ENCODE measurements at regions not wholly inside any gene's neighbourhood (a gene's known extent, or its start where the extent isn't known, plus 50 kb on each side); places are given as distances from the start of the nearest gene placed in this dataset.

DNA sequence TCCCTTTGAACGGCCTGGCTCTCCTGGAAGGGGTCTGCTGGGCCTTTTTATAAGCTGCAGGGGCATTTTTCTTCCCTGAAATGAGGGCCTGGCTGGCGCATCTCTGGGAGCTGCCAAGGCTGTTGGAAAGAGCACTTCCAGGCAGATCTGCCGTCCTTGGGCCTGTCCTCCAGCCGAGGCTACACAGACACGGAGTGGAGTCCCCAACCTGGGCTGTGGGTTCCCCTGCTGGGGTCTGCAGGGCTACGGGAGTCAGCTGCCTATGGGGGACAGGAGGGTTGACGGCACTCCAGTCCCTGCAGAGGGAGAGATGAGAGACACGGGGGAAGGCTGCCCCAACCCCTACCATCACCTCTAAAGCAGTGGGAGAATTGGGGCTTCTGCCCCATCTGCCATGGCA lies 606.6 kb downstream of the TBC1D22A start:
- Histone ChIP-seq H3K27me3 (ENCODE audit: control insufficient read depth, insufficient read depth, low read length) (no peaks in the 10 kb centered on the region), H3K36me3 (replicated peaks; ENCODE audit: control insufficient read depth, insufficient read depth, low read length) (no peaks in the 10 kb centered on the region), H3K4me3 (ENCODE audit: insufficient read depth, low read depth, low read length) (no peak overlapping the region)
- no peak for DNase-seq

DNA sequence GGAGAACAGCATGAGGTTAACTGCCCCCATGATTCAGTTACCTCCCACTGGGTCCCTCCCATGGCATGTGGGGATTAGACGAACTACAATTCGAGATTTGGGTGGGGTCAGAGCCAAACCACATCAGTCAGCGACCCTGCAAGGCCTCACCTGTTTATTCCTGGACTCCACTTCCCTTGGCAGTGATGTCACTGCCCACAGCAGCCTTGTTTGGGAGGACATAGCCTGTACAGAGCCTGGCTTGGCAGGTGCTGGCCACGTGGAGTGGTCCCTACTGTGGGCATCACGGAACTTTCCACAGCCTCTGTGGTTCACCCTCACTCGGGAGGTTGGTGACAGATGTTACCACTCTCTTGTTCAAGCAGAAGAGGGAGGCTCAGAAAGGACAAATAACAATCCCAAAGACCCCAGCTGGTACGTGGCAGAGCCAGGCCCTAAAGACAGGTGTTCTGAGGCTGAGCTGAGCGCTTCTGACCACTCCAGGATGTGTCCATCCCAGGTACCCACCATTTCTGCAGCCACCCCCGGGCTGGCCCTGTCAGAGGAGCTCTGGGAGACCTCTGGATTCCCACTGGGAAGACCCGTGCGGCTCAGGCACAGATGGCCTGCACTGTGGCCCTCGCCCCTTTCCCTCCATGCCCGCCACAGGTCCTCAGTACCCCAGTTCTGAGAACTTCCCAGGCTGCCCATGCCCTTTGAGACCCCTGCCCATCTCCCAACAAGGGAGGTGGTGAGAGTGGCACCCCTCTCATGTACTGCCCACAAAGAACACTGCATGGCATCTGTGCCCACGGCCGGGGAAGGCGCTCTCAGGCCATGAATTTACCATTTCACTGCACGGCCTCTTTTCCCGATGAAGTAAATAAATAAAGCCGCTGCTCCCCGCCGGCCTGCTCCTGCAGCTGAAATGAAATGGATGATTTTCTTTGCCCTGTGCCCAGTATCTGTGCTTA lies 605.8 kb downstream of the TBC1D22A start:
- Histone ChIP-seq H3K4me3 (ENCODE audit: insufficient read depth, low read depth, low read length) (no peak overlapping the region), H3K27me3 (ENCODE audit: control insufficient read depth, insufficient read depth, low read length) (no peaks in the 10 kb centered on the region), H3K36me3 (replicated peaks; ENCODE audit: control insufficient read depth, insufficient read depth, low read length) (no peaks in the 10 kb centered on the region)
- DNase-seq, result no peak

DNA sequence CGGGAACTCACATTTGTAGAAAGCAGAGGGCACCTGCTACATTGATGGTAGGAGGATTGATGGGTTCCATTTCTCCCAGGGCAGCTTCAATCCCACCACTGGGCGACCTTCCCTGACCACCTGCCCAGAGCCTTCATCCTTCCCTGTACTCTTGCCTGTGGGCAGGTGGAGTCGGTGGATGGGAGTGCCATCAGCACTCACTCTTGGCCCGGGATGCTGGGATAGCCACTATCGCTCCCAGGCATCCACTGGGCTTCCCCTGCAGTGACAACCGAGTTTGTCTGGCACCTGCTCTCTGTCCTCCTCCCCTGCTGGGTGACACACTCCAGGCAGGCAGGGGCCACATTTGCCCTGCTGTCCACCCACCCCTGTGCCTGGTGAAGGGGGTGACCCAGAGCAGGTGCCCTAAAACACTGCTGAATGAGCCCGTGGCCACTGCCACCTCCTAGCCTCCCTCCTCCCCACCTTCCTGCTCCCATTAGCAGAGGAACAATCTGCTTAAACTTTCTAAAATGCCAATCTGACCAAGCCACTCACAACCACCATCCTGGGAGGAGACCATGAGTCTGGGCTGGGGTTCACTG lies 604.7 kb downstream of the TBC1D22A start:
- no peak for DNase-seq

DNA sequence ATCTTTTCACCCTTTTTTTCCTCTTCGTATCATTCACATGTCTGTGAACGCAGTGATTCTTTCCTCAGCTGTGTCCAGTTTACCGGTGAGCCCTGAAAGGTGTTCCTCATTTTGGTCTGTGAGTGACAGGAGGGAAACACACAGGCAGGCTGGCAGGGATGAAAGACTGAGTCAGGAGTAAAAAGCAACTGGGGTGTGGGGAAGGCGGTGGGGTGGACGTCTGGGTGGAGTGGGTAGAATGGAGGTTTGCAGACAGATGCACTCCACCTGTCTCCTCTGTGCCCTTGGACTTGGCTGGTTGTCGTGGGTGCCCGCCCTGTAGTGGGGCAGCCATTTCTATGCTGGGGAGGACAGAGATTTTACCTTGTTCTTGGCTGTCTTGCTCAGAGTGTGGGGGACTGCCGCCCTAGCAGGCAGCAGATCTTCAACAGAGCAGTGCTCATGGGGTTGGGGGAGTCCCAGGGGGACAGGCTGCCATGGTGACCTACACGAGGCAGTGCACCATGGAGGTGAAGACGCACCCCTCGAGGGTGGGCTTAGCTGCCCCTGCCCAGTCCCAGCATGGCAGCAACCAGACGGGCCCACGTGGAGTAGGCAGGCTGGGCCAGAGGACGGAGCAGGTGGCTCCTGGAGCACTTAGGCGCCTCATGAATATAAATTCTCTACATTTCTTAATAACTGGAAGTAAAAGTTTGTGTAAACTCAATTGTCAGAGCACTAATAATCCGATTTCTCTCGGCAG lies 603.7 kb downstream of the TBC1D22A start:
- H3K27me3 ChIP-seq (ENCODE audit: control insufficient read depth, insufficient read depth, low read length), result no peaks in the 10 kb centered on the region
- no peak for DNase-seq
- H3K36me3 ChIP-seq (replicated peaks; ENCODE audit: control insufficient read depth, insufficient read depth, low read length), result no peaks in the 10 kb centered on the region
- H3K4me3 ChIP-seq (ENCODE audit: insufficient read depth, low read depth, low read length), result no peak overlapping the region

More for the DNA sequence above, 604.7 kb downstream of the TBC1D22A start:
- H3K27me3 ChIP-seq (ENCODE audit: control insufficient read depth, insufficient read depth, low read length), result no peaks in the 10 kb centered on the region
- no peak overlapping the region for H3K4me3 ChIP-seq (ENCODE audit: insufficient read depth, low read depth, low read length)
- H3K36me3 ChIP-seq (replicated peaks; ENCODE audit: control insufficient read depth, insufficient read depth, low read length), result no peaks in the 10 kb centered on the region

DNA sequence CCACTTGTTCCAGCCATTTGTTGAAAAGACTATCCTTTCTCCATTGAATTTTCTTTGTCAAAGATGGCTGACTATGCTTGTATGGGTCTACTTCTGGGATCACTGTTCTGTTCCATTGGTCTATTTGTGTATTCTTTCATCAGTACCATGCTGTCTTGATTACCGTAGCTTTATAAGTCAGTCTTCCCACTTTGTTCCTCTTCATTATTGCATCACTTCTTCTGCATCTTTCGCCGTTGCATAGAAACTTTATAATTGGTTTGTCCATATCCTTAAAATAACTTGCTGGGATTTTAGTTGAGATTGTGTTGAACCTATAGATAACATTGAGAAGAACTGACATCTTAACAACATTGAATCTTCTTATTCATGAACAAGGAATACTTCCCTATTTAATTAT lies 598.8 kb downstream of the TBC1D22A start:
- H3K4me3 ChIP-seq (ENCODE audit: insufficient read depth, low read depth, low read length), result no peak overlapping the region
- no peaks in the 10 kb centered on the region for H3K36me3 ChIP-seq (replicated peaks; ENCODE audit: control insufficient read depth, insufficient read depth, low read length)
- DNase-seq, result no peak
- no peaks in the 10 kb centered on the region for H3K27me3 ChIP-seq (ENCODE audit: control insufficient read depth, insufficient read depth, low read length)

DNA sequence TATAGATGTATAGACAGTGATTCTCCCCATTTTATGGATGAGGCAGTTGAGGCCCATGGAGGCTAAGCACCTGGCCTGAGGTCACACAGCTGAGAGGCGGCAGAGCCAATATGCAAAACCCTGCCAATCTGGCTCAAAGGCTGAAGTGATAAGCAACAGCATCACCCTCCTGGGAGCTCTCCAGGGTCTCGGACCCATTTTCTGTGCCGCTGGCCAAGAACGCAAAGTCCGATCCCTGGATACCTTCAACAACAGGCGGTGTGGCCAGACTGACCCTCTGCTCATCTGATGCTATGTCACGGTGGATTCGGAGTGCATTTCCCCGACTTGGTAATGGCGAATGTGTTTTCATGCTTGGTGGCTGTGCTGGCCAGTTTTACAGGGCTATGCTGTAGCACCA lies 595.0 kb downstream of the TBC1D22A start:
- Histone ChIP-seq H3K36me3 (replicated peaks; ENCODE audit: control insufficient read depth, insufficient read depth, low read length) (no peaks in the 10 kb centered on the region), H3K4me3 (ENCODE audit: insufficient read depth, low read depth, low read length) (no peak overlapping the region)
- DNase-seq, result no peak

DNA sequence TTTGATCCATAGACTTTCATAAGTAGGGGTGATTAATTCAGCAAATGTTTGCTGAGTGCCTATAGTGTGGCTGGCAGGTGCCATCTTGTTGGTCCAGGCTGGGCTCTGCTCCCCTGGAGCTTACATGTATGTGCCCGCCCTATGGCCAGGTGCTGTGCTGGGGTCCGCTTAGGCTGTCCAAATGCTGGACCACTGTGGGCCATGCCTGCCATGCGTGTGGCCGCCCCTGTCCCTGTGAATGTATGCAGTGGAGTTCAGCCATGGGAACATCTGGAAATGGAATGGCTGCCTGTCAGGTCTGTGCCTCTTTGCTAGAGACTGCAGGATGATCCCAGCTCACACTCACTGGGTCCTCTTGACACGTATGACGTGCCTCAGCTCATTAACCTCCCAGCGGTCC lies 594.6 kb downstream of the TBC1D22A start:
- no peak for DNase-seq
- Histone ChIP-seq H3K27me3 (ENCODE audit: control insufficient read depth, insufficient read depth, low read length) (no peaks in the 10 kb centered on the region), H3K36me3 (replicated peaks; ENCODE audit: control insufficient read depth, insufficient read depth, low read length) (no peaks in the 10 kb centered on the region), H3K4me3 (ENCODE audit: insufficient read depth, low read depth, low read length) (no peak overlapping the region)

More for the DNA sequence above, 595.0 kb downstream of the TBC1D22A start:
- no peaks in the 10 kb centered on the region for H3K27me3 ChIP-seq (ENCODE audit: control insufficient read depth, insufficient read depth, low read length)

DNA sequence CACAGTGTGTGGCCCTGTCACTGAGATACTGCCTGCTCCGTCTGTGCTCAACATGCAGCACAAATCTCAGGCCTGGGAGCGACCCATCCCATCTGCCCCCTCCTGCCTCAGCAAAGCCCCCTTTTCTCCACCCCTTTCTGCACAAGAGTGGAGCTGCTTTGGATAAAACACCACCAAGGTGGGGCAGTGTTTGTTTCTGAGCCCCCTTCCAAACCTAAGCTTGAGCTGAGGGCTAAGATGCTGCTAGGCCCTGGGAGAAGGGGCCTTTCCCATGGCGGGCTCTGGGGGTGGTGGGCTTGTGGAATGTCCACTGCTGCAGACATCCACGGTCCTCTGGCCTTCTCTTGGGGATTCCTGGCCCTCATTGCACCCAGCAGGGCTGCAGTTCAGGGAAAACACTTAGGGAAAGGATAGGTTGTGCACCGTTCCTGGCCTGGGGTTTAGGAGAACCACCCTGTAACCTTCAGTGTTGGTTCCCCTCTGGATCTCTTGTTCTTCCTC lies 594.1 kb downstream of the TBC1D22A start:
- H3K36me3 ChIP-seq (replicated peaks; ENCODE audit: control insufficient read depth, insufficient read depth, low read length), result no peaks in the 10 kb centered on the region
- no peaks in the 10 kb centered on the region for H3K27me3 ChIP-seq (ENCODE audit: control insufficient read depth, insufficient read depth, low read length)
- no peak overlapping the region for H3K4me3 ChIP-seq (ENCODE audit: insufficient read depth, low read depth, low read length)
- DNase-seq, result no peak

DNA sequence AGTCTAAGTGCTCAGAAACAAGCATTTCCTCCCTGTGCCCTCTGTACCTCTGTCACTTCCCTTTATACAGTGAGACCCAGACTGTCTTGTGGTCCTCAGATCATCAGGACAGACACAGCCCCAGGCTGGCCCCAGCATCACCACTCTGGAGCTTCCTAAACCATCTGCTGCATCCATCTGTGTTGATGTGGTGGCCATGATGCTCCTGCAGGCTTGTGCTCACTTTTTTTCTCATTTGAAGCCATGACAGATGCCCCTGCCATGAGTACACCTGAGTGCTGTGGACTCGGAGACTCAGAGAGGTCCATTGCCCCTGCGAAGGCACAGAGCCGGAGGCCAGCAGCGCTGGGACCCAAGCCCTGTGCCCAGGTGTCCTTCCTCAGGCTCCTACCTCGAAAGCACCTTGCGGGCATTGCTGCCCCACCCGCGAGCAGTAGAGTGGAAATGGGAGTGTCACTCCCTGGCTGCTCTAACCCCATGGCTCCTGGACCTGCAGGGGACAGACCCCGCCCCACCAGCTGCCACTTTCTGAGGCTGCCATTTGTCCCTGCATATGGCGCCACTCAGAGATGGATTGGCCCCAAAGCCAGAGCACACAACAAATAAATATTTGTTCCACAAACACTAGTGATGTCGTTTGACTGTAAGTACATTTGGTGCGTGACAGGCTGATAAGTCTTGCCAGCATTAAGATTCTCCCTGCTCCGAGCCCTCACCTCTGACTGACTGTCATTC lies 593.5 kb downstream of the TBC1D22A start:
- no peak for DNase-seq
- Histone ChIP-seq H3K4me3 (ENCODE audit: insufficient read depth, low read depth, low read length) (no peak overlapping the region), H3K27me3 (ENCODE audit: control insufficient read depth, insufficient read depth, low read length) (no peaks in the 10 kb centered on the region), H3K36me3 (replicated peaks; ENCODE audit: control insufficient read depth, insufficient read depth, low read length) (no peaks in the 10 kb centered on the region)

DNA sequence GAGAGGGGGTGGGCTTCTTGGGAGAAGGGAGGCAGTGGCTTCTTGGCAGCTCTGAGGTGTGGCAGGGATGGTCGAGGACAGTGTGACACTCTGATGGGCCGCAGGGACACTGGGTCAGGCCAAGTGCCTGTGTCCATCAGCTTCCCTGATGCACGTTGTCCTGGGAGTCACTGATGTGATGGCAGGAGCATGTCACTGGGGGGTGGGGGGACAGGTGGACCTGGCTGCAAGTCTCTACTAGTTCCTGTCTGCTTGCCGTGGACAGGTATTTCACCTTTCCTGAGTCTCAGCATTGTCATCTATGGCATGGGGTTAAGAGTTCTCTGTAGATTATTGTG lies 592.9 kb downstream of the TBC1D22A start:
- no peak for DNase-seq
- Histone ChIP-seq H3K36me3 (replicated peaks; ENCODE audit: control insufficient read depth, insufficient read depth, low read length) (no peaks in the 10 kb centered on the region), H3K27me3 (ENCODE audit: control insufficient read depth, insufficient read depth, low read length) (no peaks in the 10 kb centered on the region), H3K4me3 (ENCODE audit: insufficient read depth, low read depth, low read length) (no peak overlapping the region)

DNA sequence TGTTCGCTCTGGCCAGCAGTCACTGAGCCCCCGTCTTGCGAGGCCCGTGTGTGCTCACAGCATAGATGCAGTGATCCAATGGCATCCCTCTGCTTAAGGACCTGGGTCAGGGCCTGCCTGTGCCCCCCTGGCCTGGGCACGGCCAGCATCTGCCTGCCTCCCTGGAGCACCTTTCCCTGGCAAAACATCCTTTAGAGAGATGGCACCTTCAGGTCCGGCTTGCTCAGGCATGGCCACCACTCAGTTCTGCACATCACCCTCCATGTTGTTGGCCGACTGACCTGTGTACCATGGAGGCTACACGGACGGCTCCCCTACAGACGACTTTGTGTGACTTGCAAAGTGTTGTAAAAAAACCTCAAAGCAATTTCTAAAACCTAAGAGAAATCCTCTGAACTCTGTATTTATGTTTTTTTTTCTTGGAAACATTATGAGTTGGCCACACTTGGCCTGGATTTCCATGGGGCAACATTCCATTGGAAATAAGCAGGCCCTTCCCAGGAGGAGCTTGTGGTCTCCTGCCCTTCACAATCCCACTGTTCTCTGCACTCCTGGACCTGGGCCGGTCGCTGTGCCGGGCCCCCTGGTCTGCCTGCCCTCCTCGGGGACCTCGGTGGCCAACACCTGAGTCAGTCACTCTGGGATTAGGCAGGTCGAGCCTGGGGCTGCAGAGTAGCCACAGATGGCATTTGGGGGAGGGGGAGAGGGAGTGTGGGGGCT lies 592.4 kb downstream of the TBC1D22A start:
- Histone ChIP-seq H3K27me3 (ENCODE audit: control insufficient read depth, insufficient read depth, low read length) (no peaks in the 10 kb centered on the region), H3K4me3 (ENCODE audit: insufficient read depth, low read depth, low read length) (no peak overlapping the region), H3K36me3 (replicated peaks; ENCODE audit: control insufficient read depth, insufficient read depth, low read length) (no peaks in the 10 kb centered on the region)
- no peak for DNase-seq

DNA sequence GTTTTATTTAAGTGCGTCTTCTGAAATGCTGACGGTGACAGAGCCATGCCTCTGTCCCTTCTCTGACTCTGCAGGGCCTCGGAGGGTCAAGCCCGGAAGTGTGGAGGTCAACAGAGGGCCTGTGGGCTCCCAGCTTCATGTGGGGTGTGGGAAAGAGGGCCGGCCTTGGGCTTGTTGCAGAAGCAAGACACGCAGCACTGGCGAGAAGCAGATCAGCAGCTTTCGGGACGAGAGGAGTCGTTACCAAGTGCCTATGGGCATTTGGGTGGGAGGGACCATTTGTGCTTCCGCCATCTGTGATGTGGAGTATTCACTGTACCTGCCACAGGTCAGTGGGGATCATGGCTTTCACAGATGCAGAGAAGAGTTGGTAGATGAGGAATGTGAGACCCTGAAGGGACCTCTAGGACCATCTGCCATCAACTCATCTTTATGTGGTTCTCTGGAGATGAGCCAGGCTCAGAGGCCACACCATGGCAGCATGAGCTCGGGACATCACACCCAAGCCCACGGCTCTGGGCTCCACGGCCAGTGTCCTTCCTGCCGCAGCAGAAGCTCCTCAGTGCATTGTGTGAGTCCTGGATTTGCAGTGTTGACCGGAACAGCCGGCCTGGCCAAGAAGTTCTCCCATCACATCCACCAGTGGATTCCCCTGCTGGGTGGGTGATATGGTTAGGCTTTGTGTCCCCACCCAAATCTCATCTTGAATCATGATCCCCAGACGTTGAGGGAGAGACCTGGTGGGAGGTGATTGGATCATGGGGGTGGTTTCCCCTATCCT lies 590.7 kb downstream of the TBC1D22A start:
- no peaks in the 10 kb centered on the region for H3K27me3 ChIP-seq (ENCODE audit: control insufficient read depth, insufficient read depth, low read length)
- no peaks in the 10 kb centered on the region for H3K36me3 ChIP-seq (replicated peaks; ENCODE audit: control insufficient read depth, insufficient read depth, low read length)
- DNase-seq, result no peak
- no peak overlapping the region for H3K4me3 ChIP-seq (ENCODE audit: insufficient read depth, low read depth, low read length)

DNA sequence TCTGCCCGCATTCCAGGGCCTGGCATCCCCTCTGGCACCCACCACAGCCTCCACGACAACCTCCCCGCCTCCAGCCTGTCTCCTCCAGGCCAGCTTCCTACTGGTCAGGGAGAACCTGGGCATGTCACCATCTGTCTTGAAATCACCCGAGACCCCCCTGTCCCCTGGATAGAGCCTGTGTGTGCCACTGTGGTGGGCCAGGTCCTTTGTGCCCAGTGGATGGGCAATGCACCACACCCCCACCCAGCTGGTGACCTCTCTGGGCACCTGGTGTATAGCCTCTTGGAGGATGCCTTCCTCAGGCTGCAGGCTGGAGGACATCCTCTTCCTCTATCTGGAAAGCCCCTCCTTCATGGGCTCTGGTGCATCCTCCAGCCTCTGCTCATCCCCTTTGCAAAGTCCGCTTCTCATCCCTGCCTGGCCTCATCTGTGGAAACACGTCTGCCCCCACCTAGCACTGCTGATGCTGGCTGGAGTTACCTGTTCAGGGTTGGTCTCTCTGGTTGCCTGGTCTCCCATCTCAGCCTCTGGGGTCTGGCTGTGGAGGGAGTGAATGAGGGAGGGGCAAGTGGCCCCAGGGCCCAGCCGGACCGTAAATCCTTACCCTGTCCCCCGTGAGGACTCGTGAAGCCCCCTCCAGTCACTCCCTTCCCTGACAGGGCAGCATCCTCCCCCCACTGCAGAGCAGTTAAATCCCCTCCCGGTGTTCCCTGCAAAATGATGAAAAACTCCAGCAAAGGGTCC lies 589.6 kb downstream of the TBC1D22A start:
- Histone ChIP-seq H3K36me3 (replicated peaks; ENCODE audit: control insufficient read depth, insufficient read depth, low read length) (no peaks in the 10 kb centered on the region), H3K4me3 (ENCODE audit: insufficient read depth, low read depth, low read length) (no peak overlapping the region), H3K27me3 (ENCODE audit: control insufficient read depth, insufficient read depth, low read length) (no peaks in the 10 kb centered on the region)
- DNase-seq, result no peak

Measured in H7 (cell line).